B cell (primary cell): ENCODE measurements at regions not wholly inside any gene's neighbourhood (a gene's known extent, or its start where the extent isn't known, plus 50 kb on each side); places are given as distances from the start of the nearest gene placed in this dataset.

Experiments used
- ATAC-seq: fragments of 200-7000 bp; cut with Tn5 transposase; one replicate; pipeline ENCODE4 v1.10.0; 2021; ENCODE audit warnings: low read depth, mild to moderate bottlenecking, moderate number of reproducible peaks, moderate library complexity
- CTCF ChIA-PET: fragments of 350-600 bp; sonication (Branson Sonifier 250); formaldehyde crosslinking; loops from one replicate; lab custom pipeline; 2021; ENCODE audit warnings: antibody characterized with exemption, inconsistent platforms; lab: Charles Lee
- POLR2A ChIA-PET: fragments of 350-600 bp; sonication (Branson Sonifier 250); formaldehyde crosslinking; loops from one replicate; lab custom pipeline; 2021; ENCODE audit warnings: antibody characterized with exemption; lab: Charles Lee
- DNase-seq: peaks from one replicate; pipeline ENCODE4 v3.0.0; 2013
- H2AFZ ChIP-seq: 2 replicates; pipeline ENCODE4 v1.6.1; 2012; ENCODE audit warnings: mild to moderate bottlenecking, low read depth, low read length; ENCODE audit not compliant: insufficient read depth, poor library complexity, severe bottlenecking
- H3K27ac ChIP-seq, 2 donors: 1 replicate in 1 of 2; 2 replicates in 1 of 2; pipeline ENCODE4 v1.5.1; 2012 to 2013; ENCODE audit warnings: low read length in 2 of 2, mild to moderate bottlenecking in 2 of 2, moderate library complexity in 1 of 2
- H3K27me3 ChIP-seq, 4 experiments: fragments of 200-600 bp in 1 of 4; sonication (generic) in 1 of 4; replicated peaks in 1 of 4; 1 replicate in 2 of 4; 2 replicates in 2 of 4; pipeline versions ENCODE4 v1.6.1 to v1.7.0; 2013 to 2016; ENCODE audit warnings: low read length in 3 of 4, mild to moderate bottlenecking in 2 of 4, mixed read lengths in 1 of 4, moderate library complexity in 1 of 4; ENCODE audit not compliant: insufficient read depth in 4 of 4, control insufficient read depth in 3 of 4; ENCODE audit errors: control extremely low read depth in 1 of 4
- H3K36me3 ChIP-seq, 2 experiments: replicated peaks in 1 of 2; 1 replicate in 1 of 2; 2 replicates in 1 of 2; pipeline versions ENCODE4 v1.6.1 to v1.7.1; 2013; ENCODE audit warnings: low read length in 1 of 2; ENCODE audit not compliant: insufficient read depth in 2 of 2, control insufficient read depth in 1 of 2; ENCODE audit errors: control extremely low read depth in 1 of 2, extremely low read depth in 1 of 2
- H3K4me1 ChIP-seq, 2 donors: fragments of 200-600 bp in 1 of 2; sonication (generic) in 1 of 2; 1 replicate in 1 of 2; 2 replicates in 1 of 2; pipeline versions ENCODE4 v1.5.1 to v1.6.1; 2013 to 2017; ENCODE audit warnings: low read length in 2 of 2; ENCODE audit not compliant: control insufficient read depth in 2 of 2, insufficient read depth in 2 of 2
- H3K4me2 ChIP-seq: replicated peaks from 2 replicates; pipeline ENCODE3; 2012; ENCODE audit warnings: mild to moderate bottlenecking, low read depth, low read length; ENCODE audit not compliant: poor library complexity, severe bottlenecking
- H3K4me3 ChIP-seq, 5 experiments: fragments of 200-600 bp in 1 of 5; sonication (generic) in 1 of 5; 1 replicate in 3 of 5; 2 replicates in 2 of 5; pipeline versions ENCODE4 v1.5.1 to v1.7.0; 2011 to 2016; ENCODE audit warnings: low read length in 4 of 5, mild to moderate bottlenecking in 4 of 5, low read depth in 2 of 5, control low read depth in 1 of 5, moderate library complexity in 1 of 5; ENCODE audit not compliant: insufficient read depth in 1 of 5; ENCODE audit errors: control extremely low read depth in 1 of 5, extremely low read depth in 1 of 5
- H3K79me2 ChIP-seq: fragments of 200-600 bp; sonication (generic); one replicate; pipeline ENCODE4 v1.6.0; 2016; ENCODE audit warnings: low read length; ENCODE audit not compliant: control insufficient read depth, insufficient read depth
- H3K9ac ChIP-seq: fragments of 200-600 bp; sonication (generic); 2 replicates; pipeline ENCODE4 v1.6.1; 2017; ENCODE audit warnings: mild to moderate bottlenecking, low read length, moderate library complexity
- H3K9me3 ChIP-seq, 3 donors: one replicate each; pipeline versions ENCODE4 v1.6.1 to v1.7.1; 2013; ENCODE audit warnings: low read length in 2 of 3; ENCODE audit not compliant: control insufficient read depth in 2 of 3, insufficient read depth in 1 of 3; ENCODE audit errors: control extremely low read depth in 1 of 3
- H4K20me1 ChIP-seq: 2 replicates; pipeline ENCODE4 v1.6.0; 2012; ENCODE audit warnings: mild to moderate bottlenecking, low read length; ENCODE audit not compliant: insufficient read depth, control insufficient read depth, poor library complexity, severe bottlenecking
- H3K27ac Mint-ChIP-seq: one replicate; pipeline ENCODE4 v1.8.0; 2021; ENCODE audit warnings: mixed read lengths
- H3K27me3 Mint-ChIP-seq: one replicate; pipeline ENCODE4 v1.8.0; 2021; ENCODE audit warnings: mixed read lengths
- H3K4me1 Mint-ChIP-seq: one replicate; pipeline ENCODE4 v1.8.0; 2021; ENCODE audit warnings: mixed read lengths
- H3K4me3 Mint-ChIP-seq: one replicate; pipeline ENCODE4 v1.8.0; 2021; ENCODE audit warnings: mixed read lengths
- H3K9me3 Mint-ChIP-seq: one replicate; pipeline ENCODE4 v1.8.0; 2022; ENCODE audit warnings: mixed read lengths; ENCODE audit not compliant: insufficient read depth
- CTCF ChIP-seq: fragments of 200-600 bp; IDR thresholded peaks from one replicate; pipeline ENCODE4 v1.8.0; 2022; ENCODE audit warnings: antibody characterized with exemption, mild to moderate bottlenecking
- EZH2 ChIP-seq: IDR thresholded peaks from 2 replicates; pipeline ENCODE4 v1.6.1; 2012; ENCODE audit warnings: borderline replicate concordance, low read depth, mild to moderate bottlenecking, moderate library complexity, low read length; ENCODE audit not compliant: insufficient read depth, poor library complexity, severe bottlenecking
- WGBS: methylation state at CpG from one replicate; pipeline ENCODE4 v1.1.5; 2013; ENCODE audit warnings: missing lambda C conversion rate; ENCODE audit not compliant: insufficient coverage; 5-methylcytosine and 5-hydroxymethylcytosine counted together
- intact Hi-C: fragments of 100-400 bp; cut with micrococcal nuclease; formaldehyde crosslinking; loops from one replicate; pipeline ENCODE4 v1.10.0; 2022

GRCh38 chr6:66948106-66948505 is 1241.1 kb upstream of the EYS start:
- Mint-ChIP-seq H3K27ac (no peak overlapping the region), H3K27me3 (no peaks in the 10 kb centered on the region), H3K4me1 (no peaks in the 10 kb centered on the region), H3K4me3 (no peak overlapping the region), H3K9me3 (peaks cover 9% of the 10 kb centered on the region)
- Histone ChIP-seq H3K9me3 (peaks cover 0 to 13% (median 2%) of the 10 kb centered on the region in 3 donors), H2AFZ (no peak overlapping the region), H3K27me3 (no peaks in the 10 kb centered on the region), H3K4me3 (no peak overlapping the region), H3K4me1 (no peaks in the 10 kb centered on the region), H3K27ac (no peak overlapping the region), H3K36me3 (no peaks in the 10 kb centered on the region), H3K4me2 (no peak overlapping the region), H3K9ac (no peak overlapping the region), H4K20me1 (no peaks in the 10 kb centered on the region), H3K79me2 (no peaks in the 10 kb centered on the region)
- ChIA-PET POLR2A (no interaction called here), CTCF (no interaction called here)
- no peak for ATAC-seq
- intact Hi-C loops = no loop called here
- WGBS = no CpG with 5 or more reads among the region's 2 CpGs
- no peak for TF ChIP-seq CTCF
- no peak for TF ChIP-seq EZH2
- DNase-seq = no peak

DNA sequence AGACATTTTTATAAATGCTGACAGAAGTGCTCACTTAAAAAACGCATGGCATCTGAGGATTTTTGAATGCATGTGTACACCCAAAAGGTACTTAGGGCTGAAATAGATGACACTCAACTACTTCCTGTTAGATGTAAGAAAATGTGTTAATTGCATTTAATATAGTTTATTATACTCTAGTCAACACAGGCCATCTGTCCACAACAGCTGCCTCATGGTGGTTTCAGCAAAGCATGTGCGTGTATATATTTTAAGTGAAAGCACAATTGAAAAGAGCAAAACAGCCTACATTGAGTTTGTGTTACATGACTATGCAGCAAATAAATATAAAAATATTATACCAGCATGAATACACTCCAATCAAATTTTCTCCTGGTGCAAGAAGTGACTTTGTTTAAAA is 1233.0 kb upstream of the EYS start:
- DNase-seq (no peak), ATAC-seq (no peak)
- H3K4me3 ChIP-seq = no peak overlapping the region
- Mint-ChIP-seq H3K27me3 (no peaks in the 10 kb centered on the region), H3K4me3 (no peak overlapping the region), H3K9me3 (peaks cover 14% of the 10 kb centered on the region), H3K27ac (no peak overlapping the region), H3K4me1 (no peaks in the 10 kb centered on the region)
- no peaks in the 10 kb centered on the region for H3K4me1 ChIP-seq
- H3K79me2 ChIP-seq = no peaks in the 10 kb centered on the region
- H2AFZ ChIP-seq = no peak overlapping the region
- TF ChIP-seq CTCF (no peak), EZH2 (no peak)
- H3K36me3 ChIP-seq = no peaks in the 10 kb centered on the region
- no peak overlapping the region for H3K9ac ChIP-seq
- H3K9me3 ChIP-seq = peaks cover 0 to 21% (median 3%) of the 10 kb centered on the region in 3 donors
- intact Hi-C loops = no loop called here
- ChIA-PET CTCF (no interaction called here), POLR2A (no interaction called here)
- H3K4me2 ChIP-seq = no peak overlapping the region
- no peak overlapping the region for H3K27ac ChIP-seq
- H3K27me3 ChIP-seq = no peaks in the 10 kb centered on the region
- WGBS = no CpG with 5 or more reads among the region's 2 CpGs
- H4K20me1 ChIP-seq = no peaks in the 10 kb centered on the region
